H54 (cell line): ENCODE measurements at regions not wholly inside any gene's neighbourhood (a gene's known extent, or its start where the extent isn't known, plus 50 kb on each side); places are given as distances from the start of the nearest gene placed in this dataset.

Experiments used
- DNase-seq: peaks from one replicate; pipeline ENCODE4 v3.0.0; 2011; ENCODE audit warnings: low spot score, mixed read lengths; ENCODE audit not compliant: insufficient read length
- FAIRE-seq: peaks from 3 replicates; lab custom pipeline; 2011; peaks lifted over from hg19 to GRCh38; lab: Jason Lieb, UNC
- POLR2A ChIP-seq: IDR thresholded peaks from 2 replicates; pipeline ENCODE4 v1.6.1; 2011; ENCODE audit warnings: low read depth, mild to moderate bottlenecking, low read length

GRCh38 chr15:66615846-66616245 lies 50.0 kb upstream of the LCTL start:
- no peak for TF ChIP-seq POLR2A
- no peak for DNase-seq
- FAIRE-seq = no peak

GRCh38 chr15:66617137-66618090 lies 51.6 kb upstream of the LCTL start:
- peak; percentile 62 for DNase-seq
- TF ChIP-seq POLR2A = no peak
- FAIRE-seq = no peak

GRCh38 chr15:66619152-66619903 lies 53.5 kb upstream of the LCTL start:
- FAIRE-seq (no peak), DNase-seq (peak; percentile 78)
- TF ChIP-seq POLR2A = no peak

GRCh38 chr15:66620341-66620740 lies 54.5 kb upstream of the LCTL start:
- TF ChIP-seq POLR2A = no peak
- no peak for FAIRE-seq
- no peak for DNase-seq

- FAIRE-seq (no peak), DNase-seq (no peak)
- TF ChIP-seq POLR2A = no peak
Measured at GRCh38 chr15:66620744-66621344, 55.0 kb upstream of the LCTL start.

GRCh38 chr15:66621491-66622467 lies 56.0 kb upstream of the LCTL start:
- no peak for DNase-seq
- FAIRE-seq = no peak
- TF ChIP-seq POLR2A = no peak

GRCh38 chr15:66622591-66623022 lies 56.8 kb upstream of the LCTL start:
- no peak for TF ChIP-seq POLR2A
- DNase-seq (no peak), FAIRE-seq (no peak)

GRCh38 chr15:66623801-66624453 lies 58.1 kb upstream of the LCTL start:
- no peak for TF ChIP-seq POLR2A
- no peak for DNase-seq
- FAIRE-seq = no peak

- no peak for FAIRE-seq
- DNase-seq = no peak
- no peak for TF ChIP-seq POLR2A
Measured at GRCh38 chr15:66625531-66625930, 59.7 kb upstream of the LCTL start.

GRCh38 chr15:66625974-66626373 lies 60.2 kb upstream of the LCTL start:
- no peak for TF ChIP-seq POLR2A
- no peak for FAIRE-seq

GRCh38 chr15:66628976-66629723 lies 63.4 kb upstream of the LCTL start:
- TF ChIP-seq POLR2A = no peak
- FAIRE-seq (no peak), DNase-seq (no peak)

More at GRCh38 chr15:66625974-66626373, 60.2 kb upstream of the LCTL start:
- no peak for DNase-seq
